Femur (tissue), 1 donor: ENCODE measurements at regions not wholly inside any gene's neighbourhood (a gene's known extent, or its start where the extent isn't known, plus 50 kb on each side); places are given as distances from the start of the nearest gene placed in this dataset.
A peak's percentile ranks its signal among the peaks of the same experiment; 100 is the strongest.

Experiments used
- DNase-seq: peaks from one replicate; pipeline ENCODE4 v3.0.0-alpha.2; 2017

DNA sequence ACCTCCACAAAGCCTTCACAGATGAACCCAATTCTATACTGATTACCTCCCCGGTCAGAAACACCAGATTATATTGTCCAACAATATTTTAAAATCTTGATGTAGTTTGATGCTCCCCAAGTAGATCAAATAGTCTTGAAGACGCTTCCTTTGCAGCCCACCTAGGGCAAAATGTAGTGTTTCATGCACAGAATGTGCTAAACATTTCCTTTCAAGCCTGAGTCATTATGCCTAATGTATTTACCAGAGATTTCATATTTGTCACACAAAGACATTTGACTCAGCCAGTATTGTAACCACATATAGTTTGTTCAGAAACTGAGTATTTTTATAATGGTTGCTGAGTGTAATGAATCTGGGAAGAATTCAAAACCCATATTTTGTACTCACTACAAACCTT, 1396.8 kb downstream of the LRRC4C start:
- DNase-seq = no peak

DNA sequence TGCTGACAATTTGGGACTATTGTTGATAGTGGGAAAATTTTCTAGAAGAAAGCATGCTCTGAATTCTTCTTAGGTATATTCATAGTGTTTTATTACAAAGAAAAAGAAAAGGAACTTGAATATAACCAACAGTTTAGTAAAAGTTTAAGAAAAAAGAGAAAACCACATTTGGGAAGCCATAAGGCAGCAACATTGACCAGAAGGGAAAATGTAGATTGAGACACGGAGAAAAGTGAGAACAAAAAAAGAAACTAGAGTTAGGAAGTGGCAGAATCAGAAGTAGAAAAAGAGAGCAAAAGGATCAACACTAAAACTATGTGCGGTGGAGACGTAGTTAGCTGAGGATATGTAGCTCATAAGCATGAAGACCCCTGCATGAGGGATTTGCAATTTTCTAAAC, 1398.2 kb downstream of the LRRC4C start:
- no peak for DNase-seq

DNA sequence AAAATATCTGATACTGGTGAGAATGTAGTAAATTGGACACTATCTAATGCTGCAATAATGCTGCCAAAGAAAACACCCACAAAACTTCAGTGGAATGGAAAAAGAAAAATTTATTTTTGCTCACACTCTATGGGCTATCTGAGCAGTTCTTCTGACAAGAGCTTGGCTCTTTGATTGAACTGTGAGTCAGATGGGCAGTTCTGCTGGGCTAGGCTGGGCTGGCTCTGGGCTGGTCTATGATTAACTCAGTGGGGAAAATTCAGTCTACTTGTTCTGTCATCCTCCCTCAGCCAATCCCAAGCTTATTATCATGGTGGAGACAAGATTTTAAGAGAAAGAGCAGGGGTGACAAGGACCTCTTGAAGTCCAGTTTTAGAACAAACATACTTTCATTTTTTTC, 1404.8 kb downstream of the LRRC4C start:
- peak; percentile 14 for DNase-seq

DNA sequence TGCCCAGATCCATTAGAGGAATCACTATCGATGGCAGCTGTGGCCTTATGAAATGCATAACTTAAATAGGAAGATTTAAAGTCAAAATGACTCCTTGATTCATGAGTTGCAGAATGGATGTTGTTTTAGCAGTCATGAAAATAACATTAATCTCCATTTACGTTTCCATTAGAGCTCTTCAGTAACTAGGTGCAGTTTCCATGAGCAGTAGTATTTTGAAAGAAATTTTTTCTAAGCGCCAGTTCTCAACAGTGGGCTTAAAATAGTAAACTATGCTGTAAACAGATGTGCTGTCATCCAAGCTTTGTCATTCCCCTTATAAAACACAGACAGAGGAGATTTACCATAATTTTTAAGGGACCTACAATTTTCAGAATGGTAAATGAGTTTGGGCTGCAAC, 1414.1 kb downstream of the LRRC4C start:
- no peak for DNase-seq

DNA sequence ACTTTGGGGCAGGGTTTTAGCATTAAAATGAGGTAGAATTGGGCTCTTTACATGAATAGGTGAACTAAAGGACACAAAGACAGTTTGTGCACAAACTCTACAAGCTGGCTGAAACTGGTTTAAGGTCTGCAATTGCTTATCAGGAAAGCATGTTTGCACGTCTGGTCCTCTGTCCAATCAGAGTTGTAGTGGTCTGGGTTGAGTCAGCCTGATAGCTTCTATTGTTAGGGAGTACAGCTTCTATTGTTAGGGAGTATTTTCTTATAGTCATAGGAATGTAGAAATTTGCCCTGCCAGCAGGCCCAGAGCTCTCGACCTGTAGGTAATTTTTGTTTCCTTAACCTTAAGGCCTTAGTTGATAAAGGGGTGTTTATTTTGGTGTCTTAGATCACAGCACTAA, 1422.4 kb downstream of the LRRC4C start:
- no peak for DNase-seq

DNA sequence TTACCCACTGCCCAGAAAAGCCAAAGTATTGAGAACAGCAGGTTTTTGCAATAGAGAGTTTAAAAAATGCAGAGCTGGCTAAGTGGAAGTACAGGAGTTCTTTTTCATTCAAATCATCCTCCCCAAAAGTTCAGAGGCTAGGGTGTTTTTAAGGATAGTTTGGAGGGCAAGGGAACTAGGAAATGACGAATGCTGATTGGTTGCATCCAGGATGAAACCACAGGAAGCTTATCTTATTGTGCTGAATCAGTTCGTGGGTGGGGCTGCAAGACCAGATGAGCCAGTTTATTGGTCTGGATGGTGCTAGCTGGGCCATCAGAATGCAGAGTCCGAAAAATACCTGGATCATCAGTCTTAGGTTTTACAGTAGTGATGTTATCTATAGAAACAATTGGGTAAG, 1427.1 kb downstream of the LRRC4C start:
- DNase-seq = no peak

DNA sequence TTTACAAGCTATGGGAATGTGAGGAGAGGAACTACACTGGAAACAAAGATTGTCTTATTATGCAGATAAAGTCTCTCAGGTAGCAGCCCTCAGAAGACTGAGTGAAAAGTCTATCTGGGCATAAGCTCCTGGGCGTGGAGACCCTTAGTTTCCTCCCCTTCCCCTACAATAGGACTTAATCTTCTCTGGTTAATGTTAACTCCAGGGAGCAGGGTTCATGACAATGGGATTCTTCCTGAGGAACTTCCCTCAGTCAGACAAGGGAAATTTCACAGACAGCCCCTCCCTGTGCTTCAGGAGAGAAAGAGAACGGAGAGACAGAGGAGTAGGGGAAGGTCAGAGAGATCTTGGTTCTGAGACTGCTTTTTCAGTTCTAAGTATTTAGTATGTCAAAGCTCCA, 1428.6 kb downstream of the LRRC4C start:
- no peak for DNase-seq

DNA sequence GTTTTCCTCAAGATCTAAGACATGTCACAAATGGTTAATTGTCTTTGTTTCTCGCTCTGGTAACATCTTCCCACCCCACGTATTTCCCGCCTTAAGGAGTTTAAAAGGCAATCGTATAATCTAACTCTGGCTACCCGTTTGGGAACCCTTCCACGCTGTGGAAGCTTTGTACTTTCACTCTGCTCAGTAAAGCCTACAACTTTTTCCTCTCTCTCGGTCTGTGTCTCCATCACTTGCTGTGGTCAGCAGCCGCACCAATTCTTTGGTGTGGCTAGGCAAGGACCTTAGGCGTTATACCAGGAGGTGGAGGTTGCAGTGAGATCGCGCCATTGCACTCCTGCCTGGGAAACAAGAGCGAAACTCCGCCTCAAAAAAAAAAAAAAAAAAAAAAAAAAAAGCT, 1430.1 kb downstream of the LRRC4C start:
- DNase-seq = no peak

DNA sequence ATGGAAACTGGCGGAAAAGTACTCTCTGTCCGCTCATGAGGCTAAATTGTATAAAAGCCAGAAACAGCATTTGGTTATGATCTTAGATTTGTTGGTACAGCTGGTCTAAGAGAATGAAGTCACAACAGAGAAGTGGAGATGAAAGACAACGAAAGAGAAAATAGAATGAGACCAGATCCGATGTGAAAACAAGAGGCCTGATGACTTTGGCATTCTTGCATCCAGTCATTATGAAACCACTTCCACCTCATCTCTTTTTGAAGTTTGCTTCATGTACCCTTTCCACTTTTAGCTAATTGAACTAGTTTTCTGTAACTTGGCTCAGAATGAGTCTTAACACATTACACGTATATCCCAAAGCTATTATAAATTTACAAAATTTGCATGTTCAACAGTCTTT, 1431.7 kb downstream of the LRRC4C start:
- no peak for DNase-seq

DNA sequence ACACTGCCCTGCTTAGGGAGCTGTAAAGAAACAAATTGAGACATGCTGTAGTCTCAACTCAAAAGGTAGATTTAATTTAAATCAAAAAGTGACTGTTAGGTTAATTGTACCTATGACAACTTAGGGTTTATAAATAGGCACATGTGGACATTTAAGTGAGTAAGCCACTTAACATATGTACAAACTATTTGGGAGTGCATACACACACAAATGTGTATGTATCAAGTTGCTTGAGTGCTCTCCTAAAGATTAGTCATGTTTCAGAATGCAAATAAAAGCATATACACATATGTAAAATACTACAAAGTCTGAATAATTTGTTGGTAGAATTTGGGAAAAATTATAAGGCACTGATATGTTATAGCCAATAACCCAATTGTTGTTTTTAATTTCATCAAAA, 1435.7 kb downstream of the LRRC4C start:
- DNase-seq = no peak

DNA sequence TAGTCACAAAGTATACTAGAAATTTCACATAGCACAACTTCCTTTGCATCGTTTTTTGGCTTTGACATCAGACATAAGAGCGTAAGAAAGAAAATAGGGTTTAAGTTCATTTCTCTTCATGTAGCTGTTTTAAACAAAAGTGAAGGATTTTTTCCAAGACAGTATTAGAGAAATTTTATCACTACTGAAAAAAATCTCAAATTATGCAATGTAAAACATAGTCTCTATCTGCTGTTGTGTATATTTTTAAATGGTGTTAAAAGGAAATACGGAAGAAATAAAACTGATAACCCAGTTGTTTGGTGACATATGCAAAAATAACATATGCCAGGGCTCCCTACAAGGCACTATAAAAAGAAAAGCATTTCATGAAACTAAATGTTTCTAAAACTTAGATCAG, 1449.4 kb downstream of the LRRC4C start:
- no peak for DNase-seq

DNA sequence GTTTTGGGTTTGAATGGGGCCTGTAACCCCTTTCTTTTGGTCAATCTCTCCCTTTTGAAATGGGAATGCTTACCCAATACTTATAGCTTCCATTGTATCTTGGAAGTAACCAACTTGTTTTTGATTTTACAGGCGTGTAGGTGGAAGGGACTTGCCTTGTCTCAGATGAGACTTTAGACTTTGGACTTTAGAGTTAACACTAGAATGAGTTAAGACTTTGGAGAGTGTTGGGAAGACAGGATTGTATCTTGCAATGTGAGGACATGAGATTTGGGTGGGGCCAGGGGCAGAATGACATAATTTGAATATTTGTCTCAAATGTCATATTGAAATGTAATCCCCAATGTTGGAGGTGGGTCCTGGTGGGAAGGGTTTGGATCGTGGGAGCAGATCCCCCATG, 1466.9 kb downstream of the LRRC4C start:
- DNase-seq = no peak

DNA sequence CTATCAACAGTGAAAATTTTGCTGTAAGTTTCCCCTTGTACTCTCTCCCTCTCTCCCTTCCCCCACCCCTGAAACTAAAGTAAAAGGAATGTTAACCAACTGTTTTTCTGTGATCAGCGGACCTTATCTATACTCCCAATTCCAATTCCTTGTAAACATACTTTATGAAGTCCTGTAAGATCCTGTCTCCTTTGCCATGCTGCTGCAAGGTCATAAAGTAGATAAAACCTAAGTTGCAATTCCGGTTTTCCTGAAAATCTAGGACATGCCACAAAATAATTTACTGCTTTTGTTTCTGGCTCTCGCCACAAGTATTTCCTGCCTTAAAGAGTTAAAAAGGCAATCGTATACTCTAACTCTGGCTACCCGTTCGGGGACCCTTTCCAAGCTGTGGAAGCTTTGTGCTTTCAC, 1469.0 kb downstream of the LRRC4C start:
- DNase-seq = no peak

DNA sequence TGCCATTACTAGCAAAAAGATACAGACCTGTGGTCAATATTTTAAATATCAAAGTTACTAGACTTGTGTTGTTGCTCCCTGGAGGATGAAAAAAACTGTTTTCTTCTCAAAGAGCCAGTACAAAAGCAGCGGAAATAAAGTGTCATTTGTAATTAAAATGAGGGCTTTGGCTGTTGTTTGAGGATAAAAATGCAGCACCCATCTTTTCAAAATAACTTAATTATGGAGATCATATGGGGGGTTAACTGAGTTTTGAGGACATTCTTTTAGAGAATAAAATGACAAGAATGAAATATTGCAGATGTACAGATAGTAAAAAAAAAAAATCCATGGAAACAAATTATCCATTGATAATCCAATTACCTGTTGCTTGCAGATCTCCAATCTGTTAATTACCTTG, 1484.4 kb downstream of the LRRC4C start:
- DNase-seq = no peak

DNA sequence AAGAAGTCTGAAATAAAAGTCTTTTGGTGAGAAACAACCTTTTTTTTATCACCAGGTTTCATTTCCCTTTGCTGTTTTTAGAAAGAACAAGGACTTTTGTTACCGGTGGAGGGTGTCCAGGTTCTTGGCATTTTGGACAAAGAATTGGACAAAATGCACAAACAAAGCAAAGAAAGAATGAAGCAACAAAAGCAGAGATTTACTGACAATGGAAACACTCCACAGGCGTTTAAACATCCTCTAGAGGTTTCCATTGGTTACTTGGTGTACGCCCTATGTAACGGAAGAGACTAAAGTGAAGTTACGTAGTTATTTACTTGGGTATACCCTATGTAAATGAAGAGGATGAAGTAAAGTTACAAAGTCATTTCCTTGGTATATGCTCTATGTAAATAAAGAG, 1487.0 kb downstream of the LRRC4C start:
- DNase-seq = no peak

DNA sequence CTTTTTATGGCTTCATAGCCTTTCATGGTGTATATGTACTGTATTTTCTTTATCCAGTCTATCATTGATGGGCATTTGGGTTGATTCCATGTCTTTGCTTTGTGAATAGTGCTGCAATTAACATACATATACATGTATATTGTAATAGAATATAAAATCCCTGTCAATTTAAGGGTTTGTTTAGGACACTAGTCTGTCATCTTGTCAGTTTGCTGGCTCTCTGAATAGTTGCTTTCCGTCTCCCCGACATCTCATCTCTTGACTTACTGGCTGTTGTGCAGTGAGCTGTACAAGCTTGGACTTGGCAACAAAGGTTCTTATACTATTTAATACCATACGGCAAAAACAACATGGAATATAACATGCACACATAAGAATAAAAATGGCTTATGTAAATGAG, 1487.5 kb downstream of the LRRC4C start:
- DNase-seq = no peak

DNA sequence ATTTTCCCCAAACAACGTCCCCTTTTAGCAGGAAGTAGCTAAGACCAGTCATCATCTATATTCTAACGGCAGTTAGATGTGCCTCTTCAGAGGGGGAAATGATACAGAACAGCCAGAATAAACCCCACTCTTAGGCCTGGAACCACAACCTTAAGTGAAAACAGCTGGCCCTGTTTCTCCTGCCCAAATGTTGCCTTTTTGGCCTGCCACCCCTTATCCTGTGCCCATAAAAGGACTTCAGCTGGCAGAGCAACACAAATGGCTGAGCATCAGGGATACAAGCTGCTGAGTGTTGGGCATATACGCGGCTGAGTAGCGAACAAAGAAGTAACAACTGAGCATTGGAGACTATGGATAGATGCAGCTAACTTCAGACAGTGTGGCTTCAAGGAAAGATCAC, 1491.4 kb downstream of the LRRC4C start:
- peak; percentile 49 for DNase-seq

DNA sequence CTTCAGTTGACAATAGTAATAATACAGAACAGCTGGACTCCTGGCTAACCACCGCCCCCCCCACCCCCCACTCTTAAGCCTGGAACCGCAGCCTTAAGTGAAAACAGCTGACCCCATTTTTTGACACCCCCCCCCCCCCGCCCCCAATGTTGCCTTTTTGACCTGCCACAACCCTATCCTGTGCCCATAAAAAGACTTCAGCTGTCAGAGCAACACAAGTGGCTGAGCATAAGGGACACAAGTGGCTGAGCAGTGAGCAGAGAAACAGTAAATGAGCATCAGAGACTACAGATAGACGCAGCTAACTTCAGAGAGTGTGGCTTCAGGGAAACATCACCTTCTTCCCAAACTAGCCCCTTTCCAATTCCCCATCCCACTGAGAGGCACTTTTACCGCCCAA, 1493.8 kb downstream of the LRRC4C start:
- no peak for DNase-seq

DNA sequence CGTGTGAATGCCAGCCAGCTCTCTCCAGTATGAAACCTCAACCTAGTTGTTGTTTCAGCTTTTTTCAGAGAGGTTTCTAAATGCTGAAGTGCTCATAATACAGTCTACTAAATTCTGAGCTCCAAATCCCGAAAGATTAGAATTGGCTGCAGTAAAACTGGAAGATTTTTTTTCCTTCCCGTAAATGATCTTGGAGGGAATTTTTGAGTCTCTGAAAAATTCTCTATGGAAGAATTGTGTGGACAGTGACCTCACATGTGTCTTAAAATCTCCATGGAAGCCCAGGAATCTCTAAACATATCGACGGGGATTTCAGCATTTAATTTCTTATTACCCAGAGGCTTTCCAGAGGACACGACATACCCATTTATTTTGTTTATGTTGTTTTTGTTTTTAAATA, 1499.2 kb downstream of the LRRC4C start:
- DNase-seq = no peak

DNA sequence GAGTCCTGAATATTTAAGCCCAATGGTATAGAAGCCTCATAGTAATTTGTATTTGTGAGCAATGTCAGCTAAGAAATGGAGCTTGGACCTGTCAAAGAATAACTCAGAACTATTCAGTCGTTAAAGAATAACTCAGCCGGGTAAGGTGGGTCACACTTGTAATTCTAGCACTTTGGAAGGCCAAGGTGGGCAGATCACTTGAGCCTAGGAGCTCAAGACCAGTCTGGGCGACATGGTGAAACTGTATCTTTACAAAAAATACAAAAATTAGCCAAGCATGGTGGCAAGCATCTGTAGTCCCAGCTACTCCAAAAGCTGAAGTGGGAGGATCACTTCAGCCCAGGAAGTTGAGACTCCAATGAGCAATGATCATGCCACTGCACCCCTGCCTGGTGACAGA, 1526.5 kb downstream of the LRRC4C start:
- DNase-seq = no peak

DNA sequence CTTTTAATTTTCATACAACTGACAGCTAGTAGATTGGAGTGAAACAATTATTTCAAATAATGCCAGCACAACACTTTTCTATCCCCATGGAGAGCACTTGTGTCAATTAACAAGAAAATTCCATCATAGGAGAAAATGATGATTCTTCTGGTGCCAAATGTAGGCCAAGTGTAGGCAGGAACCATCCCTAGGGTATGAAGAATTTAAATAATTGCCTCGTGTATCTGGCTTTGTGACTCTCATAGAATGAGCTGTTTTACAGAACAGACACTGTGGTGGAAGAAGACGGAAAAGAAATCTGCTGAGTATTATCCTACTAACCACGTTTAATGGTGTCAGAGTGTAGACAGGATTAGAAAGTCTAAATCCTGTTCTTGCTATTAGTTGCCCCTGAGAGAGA, 1542.2 kb downstream of the LRRC4C start:
- no peak for DNase-seq

DNA sequence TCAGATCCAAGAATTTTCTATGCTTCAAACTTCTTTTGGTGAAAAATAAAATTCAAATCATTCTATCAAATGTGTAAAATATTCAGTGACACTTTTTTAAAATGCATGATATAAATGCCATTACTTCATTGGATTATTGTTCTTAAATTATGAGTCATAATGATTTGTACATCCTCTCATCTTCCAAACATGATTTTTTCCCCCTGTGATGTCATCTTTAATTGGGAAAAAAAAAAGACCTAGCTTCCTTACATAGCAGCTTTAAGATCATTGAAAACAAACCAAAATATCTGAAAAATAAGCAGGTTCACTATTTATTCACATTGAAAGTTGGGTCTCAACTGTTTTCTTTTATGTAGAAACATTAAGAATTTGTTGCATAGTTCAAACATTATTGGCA, 1549.4 kb downstream of the LRRC4C start:
- DNase-seq = no peak

DNA sequence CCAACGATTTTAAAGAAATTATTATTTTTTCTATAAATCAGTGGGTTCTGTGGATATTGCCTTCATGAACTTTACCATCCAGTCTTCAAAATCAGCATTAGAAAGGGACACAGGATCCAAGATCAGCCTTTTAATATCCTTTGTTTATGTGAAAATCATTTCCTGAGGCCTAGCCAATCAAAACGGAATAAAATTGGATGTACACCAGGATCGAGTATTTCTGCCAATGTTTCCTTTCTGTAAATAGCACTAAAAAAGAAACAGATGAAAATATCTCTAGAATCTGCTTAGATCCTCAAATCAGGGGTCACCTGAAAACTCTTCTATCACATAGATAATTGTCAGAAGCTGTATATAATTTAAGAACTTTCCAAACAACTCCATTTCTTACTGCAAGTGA, 1598.5 kb downstream of the LRRC4C start:
- DNase-seq = no peak

DNA sequence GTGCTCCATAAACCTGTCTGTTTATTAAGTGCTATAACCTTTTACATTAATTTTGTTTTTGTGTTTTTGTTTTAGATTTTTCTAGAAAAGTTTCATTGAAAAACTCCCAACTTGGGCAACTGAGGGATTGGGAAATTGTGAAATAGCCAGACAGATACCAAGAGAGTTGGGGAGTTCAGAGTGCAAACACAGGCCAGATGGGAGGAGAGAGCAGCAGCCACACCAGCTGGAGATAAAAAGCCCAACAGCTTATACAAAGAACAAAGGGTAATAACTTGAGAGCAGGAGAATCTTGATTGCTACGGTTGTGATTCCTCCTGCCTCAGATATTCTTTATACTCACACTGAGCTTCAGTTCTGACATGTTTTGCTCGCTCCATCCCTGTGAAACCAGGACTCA, 1642.2 kb downstream of the LRRC4C start:
- DNase-seq = no peak

DNA sequence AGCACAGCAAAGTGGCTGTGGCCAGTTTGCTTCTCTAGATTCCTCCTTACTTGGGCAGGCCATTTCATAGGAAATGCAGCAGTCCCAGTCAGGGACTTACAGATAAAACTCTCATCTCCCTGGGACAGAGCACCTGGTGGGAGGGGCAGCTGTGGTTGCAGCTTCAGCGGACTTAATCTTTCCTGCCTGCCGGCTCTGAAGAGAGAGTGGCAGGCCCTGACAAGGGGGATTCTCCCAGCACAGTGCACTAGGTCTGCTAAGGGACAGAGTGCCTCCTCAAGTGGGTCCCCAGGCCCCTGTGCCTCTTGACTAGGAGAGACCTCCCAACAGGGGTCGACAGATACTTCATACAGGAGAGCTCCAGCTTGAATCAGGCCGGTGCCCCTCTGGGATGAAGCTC, 1649.1 kb downstream of the LRRC4C start:
- no peak for DNase-seq

DNA sequence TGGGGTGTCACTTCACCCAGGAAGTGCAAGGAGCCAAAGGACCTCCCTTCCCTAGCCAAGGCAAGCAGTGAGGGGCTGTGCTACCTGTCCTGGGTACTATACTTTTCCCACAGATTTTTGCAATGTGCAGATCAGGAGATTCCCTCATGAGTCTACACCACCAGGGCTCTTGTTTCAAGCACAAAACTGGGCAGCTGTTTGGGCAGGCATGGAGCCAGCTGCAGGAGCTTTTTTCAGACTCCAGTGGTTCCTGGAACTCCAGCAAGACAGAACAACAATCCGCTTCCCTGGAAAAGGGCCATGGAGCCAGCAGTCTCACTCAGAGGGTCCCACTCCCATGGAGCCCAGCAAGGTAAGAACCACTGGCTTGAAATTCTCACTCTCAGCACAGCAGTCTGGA, 1649.6 kb downstream of the LRRC4C start:
- DNase-seq = no peak
